Thymus (tissue), 11 donors: ENCODE measurements at regions not wholly inside any gene's neighbourhood (a gene's known extent, or its start where the extent isn't known, plus 50 kb on each side); places are given as distances from the start of the nearest gene placed in this dataset.

Experiments used
- DNase-seq, 9 donors: peaks; one replicate each; pipeline ENCODE4 v3.0.0-alpha.2; 2013; ENCODE audit warnings: low spot score in 9 of 9, low read depth in 6 of 9, missing footprints in 1 of 9
- H3K27ac ChIP-seq, 2 donors: one replicate each; pipeline ENCODE4 v1.5.1; 2013; ENCODE audit warnings: control low read depth in 1 of 2, low read depth in 1 of 2, low read length in 1 of 2, mild to moderate bottlenecking in 1 of 2, moderate library complexity in 1 of 2
- H3K27me3 ChIP-seq, 2 donors: one replicate each; pipeline ENCODE4 v1.5.1; 2013; ENCODE audit warnings: low read length in 1 of 2; ENCODE audit not compliant: control insufficient read depth in 2 of 2, insufficient read depth in 1 of 2
- H3K36me3 ChIP-seq, 2 donors: one replicate each; pipeline ENCODE4 v1.5.1; 2013; ENCODE audit warnings: low read length in 1 of 2, mild to moderate bottlenecking in 1 of 2, moderate library complexity in 1 of 2; ENCODE audit not compliant: control insufficient read depth in 2 of 2, insufficient read depth in 2 of 2
- H3K4me1 ChIP-seq, 2 donors: one replicate each; pipeline ENCODE4 v1.5.1; 2013; ENCODE audit warnings: low read length in 2 of 2; ENCODE audit not compliant: control insufficient read depth in 2 of 2, insufficient read depth in 2 of 2
- H3K4me3 ChIP-seq, 2 donors: one replicate each; pipeline ENCODE4 v1.5.1; 2013; ENCODE audit warnings: low read length in 2 of 2, control low read depth in 1 of 2, mild to moderate bottlenecking in 1 of 2
- H3K9me3 ChIP-seq, 2 donors: one replicate each; pipeline ENCODE4 v1.5.1; 2013; ENCODE audit warnings: low read length in 1 of 2, mild to moderate bottlenecking in 1 of 2; ENCODE audit not compliant: control insufficient read depth in 2 of 2, insufficient read depth in 1 of 2
- WGBS: extraction: QIAGEN DNeasy Blood & Tissue Kit; methylation state at CpG from one replicate; pipeline ENCODE4 v1.1.7; 2013; 5-methylcytosine and 5-hydroxymethylcytosine counted together
- donor health status: healthy.

DNA sequence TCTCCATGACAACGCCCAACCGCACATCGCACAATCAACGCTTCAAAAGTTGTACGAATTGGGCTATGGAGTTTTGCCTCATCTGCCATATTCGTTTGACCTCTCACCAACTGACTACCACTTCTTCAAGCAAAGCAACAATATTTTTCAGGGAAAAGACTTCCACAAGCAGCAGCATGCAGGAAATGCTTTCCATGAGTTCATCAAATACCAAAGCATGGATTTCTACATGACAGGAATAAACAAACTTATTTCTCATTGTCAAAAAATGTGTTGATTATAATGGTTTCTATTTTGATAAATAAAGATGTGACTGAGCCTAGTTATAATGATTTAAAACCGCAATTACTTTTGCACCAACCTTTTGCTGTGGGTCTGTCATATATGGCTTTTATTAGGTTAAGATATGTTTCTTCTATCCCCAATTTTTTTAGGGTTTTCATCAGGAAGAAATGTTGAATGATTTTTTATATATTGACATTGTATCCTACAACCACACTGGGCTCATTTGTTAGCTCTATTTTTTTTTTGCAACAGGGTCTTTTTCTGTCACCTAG lies 138.4 kb downstream of the PWWP3B start:
- WGBS, result 94% methylated on average over 7 of the region's 7 CpGs
- Histone ChIP-seq H3K9me3 (peaks cover 0 to 5% of the 10 kb centered on the region in 2 donors), H3K27ac (no peak overlapping the region), H3K36me3 (no peaks in the 10 kb centered on the region), H3K27me3 (no peaks in the 10 kb centered on the region), H3K4me3 (no peak overlapping the region), H3K4me1 (no peaks in the 10 kb centered on the region)
- DNase-seq, result no peak

DNA sequence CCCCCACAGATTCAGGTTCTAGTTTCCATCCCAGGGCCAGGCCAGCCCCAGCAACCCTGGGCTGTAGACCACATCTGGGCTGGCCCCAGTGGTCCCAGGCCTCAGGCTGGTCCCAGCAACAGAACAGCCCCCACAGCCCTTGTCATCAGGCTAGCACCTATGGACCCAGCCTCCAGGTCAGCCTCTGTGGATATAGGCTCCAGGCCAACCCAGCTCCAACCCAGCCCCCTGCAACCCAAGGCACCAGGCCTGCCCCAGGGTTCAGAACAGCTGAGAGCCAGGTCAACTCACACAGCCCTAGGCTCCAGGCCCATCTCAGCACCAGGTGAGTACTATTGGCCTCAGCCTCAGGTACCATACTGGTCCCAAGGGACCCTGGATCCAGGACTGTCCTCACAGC lies 155.3 kb downstream of the PWWP3B start:
- Histone ChIP-seq H3K4me3 (no peak overlapping the region), H3K9me3 (peaks cover 0 to 6% of the 10 kb centered on the region in 2 donors), H3K36me3 (no peaks in the 10 kb centered on the region), H3K27me3 (no peaks in the 10 kb centered on the region), H3K27ac (no peak overlapping the region), H3K4me1 (no peaks in the 10 kb centered on the region)
- DNase-seq, result no peak

- Histone ChIP-seq H3K27me3 (no peaks in the 10 kb centered on the region), H3K36me3 (no peaks in the 10 kb centered on the region), H3K9me3 (no peaks in the 10 kb centered on the region), H3K4me3 (no peak overlapping the region), H3K4me1 (no peaks in the 10 kb centered on the region), H3K27ac (no peak overlapping the region)
- DNase-seq, result no peak
- WGBS, result 90% methylated on average over 3 of the region's 3 CpGs
Measured at GRCh38 chrX:106331606-106332005, 163.5 kb downstream of the PWWP3B start.

DNA sequence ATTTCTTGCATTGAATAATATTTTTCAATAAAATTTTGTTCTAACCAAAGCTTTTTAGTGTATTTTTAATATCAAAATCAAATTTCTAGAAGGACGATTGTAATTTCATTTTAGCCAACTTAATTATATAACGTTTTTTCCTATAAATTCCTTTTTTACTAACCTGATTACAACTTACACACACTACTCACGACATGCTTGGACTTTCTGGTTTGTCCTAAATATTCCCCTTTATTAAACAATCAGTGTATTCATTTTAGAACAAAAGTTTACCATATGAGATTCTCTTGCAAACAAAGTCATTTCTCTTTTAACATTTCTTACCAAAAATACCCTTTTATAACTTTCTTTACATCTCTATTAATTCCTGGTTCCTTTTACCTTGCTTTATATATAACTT lies 173.7 kb downstream of the PWWP3B start:
- DNase-seq, result no peak
- Histone ChIP-seq H3K9me3 (no peaks in the 10 kb centered on the region), H3K27me3 (no peaks in the 10 kb centered on the region), H3K36me3 (no peaks in the 10 kb centered on the region), H3K4me3 (no peak overlapping the region), H3K4me1 (no peaks in the 10 kb centered on the region), H3K27ac (no peak overlapping the region)
- WGBS, result 65% methylated on average over 3 of the region's 3 CpGs

GRCh38 chrX:106356580-106356979 lies 188.5 kb downstream of the PWWP3B start:
- H3K9me3 ChIP-seq, result no peaks in the 10 kb centered on the region
- H3K27ac ChIP-seq, result no peak overlapping the region
- DNase-seq, result no peak
- no peak overlapping the region for H3K4me3 ChIP-seq
- no peaks in the 10 kb centered on the region for H3K36me3 ChIP-seq
- H3K4me1 ChIP-seq, result no peaks in the 10 kb centered on the region
- H3K27me3 ChIP-seq, result no peaks in the 10 kb centered on the region

GRCh38 chrX:106363214-106363613 lies 195.1 kb downstream of the PWWP3B start:
- no peak overlapping the region for H3K27ac ChIP-seq
- no peaks in the 10 kb centered on the region for H3K9me3 ChIP-seq
- H3K27me3 ChIP-seq, result no peaks in the 10 kb centered on the region
- no peak overlapping the region for H3K4me3 ChIP-seq
- 88% methylated on average over 5 of the region's 5 CpGs for WGBS
- no peak for DNase-seq
- no peaks in the 10 kb centered on the region for H3K36me3 ChIP-seq
- no peaks in the 10 kb centered on the region for H3K4me1 ChIP-seq

DNA sequence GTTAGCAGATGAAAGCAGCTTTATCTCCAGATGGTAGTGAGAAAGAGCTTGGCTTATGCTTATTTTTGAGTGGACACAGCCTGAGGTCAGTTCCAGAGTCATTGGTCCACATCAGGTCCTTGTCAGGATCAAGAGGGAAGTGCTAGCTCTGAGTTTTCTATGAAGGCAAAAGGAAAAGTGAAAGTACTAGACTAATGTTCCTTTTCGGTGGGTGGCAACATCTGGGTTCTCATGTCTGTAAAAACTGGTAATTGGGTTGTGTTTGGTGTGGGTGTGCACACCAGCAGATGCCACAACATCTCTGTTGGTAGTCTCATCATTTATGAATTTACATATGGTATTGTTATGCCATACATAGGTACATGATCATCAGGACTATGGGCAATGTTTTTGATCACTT lies 210.5 kb downstream of the PWWP3B start:
- Histone ChIP-seq H3K36me3 (no peaks in the 10 kb centered on the region), H3K9me3 (no peaks in the 10 kb centered on the region), H3K27ac (no peak overlapping the region), H3K27me3 (no peaks in the 10 kb centered on the region), H3K4me1 (no peaks in the 10 kb centered on the region), H3K4me3 (no peak overlapping the region)
- DNase-seq, result no peak
- WGBS, result 59% methylated on average over 1 of the region's 1 CpG

GRCh38 chrX:106391284-106391911 lies 220.4 kb upstream of the RADX start:
- Histone ChIP-seq H3K9me3 (no peaks in the 10 kb centered on the region), H3K27ac (no peak overlapping the region), H3K27me3 (no peaks in the 10 kb centered on the region), H3K36me3 (no peaks in the 10 kb centered on the region), H3K4me3 (no peak overlapping the region), H3K4me1 (no peaks in the 10 kb centered on the region)
- WGBS, result 90% methylated on average over 4 of the region's 4 CpGs
- DNase-seq, result no peak

- Histone ChIP-seq H3K27ac (no peak overlapping the region), H3K36me3 (no peaks in the 10 kb centered on the region), H3K27me3 (no peaks in the 10 kb centered on the region), H3K4me1 (no peaks in the 10 kb centered on the region), H3K9me3 (no peaks in the 10 kb centered on the region), H3K4me3 (no peak overlapping the region)
- no peak for DNase-seq
- 94% methylated on average over 1 of the region's 1 CpG for WGBS
Measured at GRCh38 chrX:106392346-106392745, 219.4 kb upstream of the RADX start.
